Psoas muscle (tissue), 7 donors: ENCODE measurements at regions not wholly inside any gene's neighbourhood (a gene's known extent, or its start where the extent isn't known, plus 50 kb on each side); places are given as distances from the start of the nearest gene placed in this dataset.
A peak's percentile ranks its signal among the peaks of the same experiment; 100 is the strongest.

Experiments used
- ATAC-seq, 4 donors: fragments of 200-7000 bp; cut with Tn5 transposase; one replicate each; pipeline ENCODE4 v1.9.1; 2020; ENCODE audit warnings: moderate library complexity in 3 of 4, mild to moderate bottlenecking in 2 of 4
- DNase-seq, 2 donors: peaks; one replicate each; pipeline ENCODE4 v3.0.0-alpha.2; 2020
- H3K27ac ChIP-seq: fragments of 200-600 bp; one replicate; pipeline ENCODE4 v1.8.0; 2022
- H3K27me3 ChIP-seq, 3 donors: fragments of 200-600 bp in 1 of 3; one replicate each; pipeline versions ENCODE4 v1.6.1 to v1.8.0; 2013 to 2022; ENCODE audit warnings: low read length in 2 of 3, mild to moderate bottlenecking in 2 of 3, moderate library complexity in 1 of 3; ENCODE audit not compliant: insufficient read depth in 3 of 3
- H3K36me3 ChIP-seq, 2 donors: fragments of 200-600 bp in 1 of 2; one replicate each; pipeline versions ENCODE4 v1.6.1 to v1.8.0; 2013 to 2022; ENCODE audit warnings: low read depth in 1 of 2, mild to moderate bottlenecking in 1 of 2, moderate library complexity in 1 of 2; ENCODE audit not compliant: insufficient read depth in 1 of 2
- H3K4me1 ChIP-seq: fragments of 200-600 bp; one replicate; pipeline ENCODE4 v1.8.0; 2022
- H3K4me3 ChIP-seq: fragments of 200-600 bp; one replicate; pipeline ENCODE4 v1.8.0; 2022; ENCODE audit warnings: mild to moderate bottlenecking
- H3K9me3 ChIP-seq: fragments of 200-600 bp; one replicate; pipeline ENCODE4 v1.8.0; 2022
- CTCF ChIP-seq: fragments of 200-600 bp; IDR thresholded peaks from one replicate; pipeline ENCODE4 v1.8.0; 2022; ENCODE audit warnings: antibody characterized with exemption
- WGBS, 3 donors: extraction: QIAGEN DNeasy Blood & Tissue Kit; methylation state at CpG; one replicate each; pipeline versions ENCODE4 v1.1.6 to v1.1.7; 2013; 5-methylcytosine and 5-hydroxymethylcytosine counted together
- intact Hi-C, 2 donors: fragments of 100-400 bp; cut with DNase I; formaldehyde crosslinking; loops; one replicate each; pipeline versions ENCODE4 v1.11.0 to v1.14.2; 2022
- donor health status: healthy with polysubstance abuse.
- donor health status: DM: no; HTN: no; CAD: no; lungs with moderate emphysema.
- donor health status: Bipolar disorder and iron deficiency.
- donor health status: healthy.
- donor health status: DM: yes; HTN: yes; CAD: no.
- donor health status: DM: no; HTN: no; CAD: no.
- donor health status: DM: yes; HTN: yes; CAD: no.

- Histone ChIP-seq H3K9me3 (no peaks in the 10 kb centered on the region), H3K4me3 (no peak overlapping the region), H3K4me1 (no peaks in the 10 kb centered on the region), H3K27ac (no peak overlapping the region), H3K27me3 (peaks cover 0 to 12% (median 11%) of the 10 kb centered on the region in 3 donors), H3K36me3 (no peaks in the 10 kb centered on the region)
- ATAC-seq (no peak), DNase-seq (peak in 1 of 2 donors; percentile 42)
- 74 to 76% (median 76%) methylated on average over 19 to 20 of the region's 20 CpGs for WGBS, 3 donors
- no peak for TF ChIP-seq CTCF
- intact Hi-C loops, result no loop called here
These were observed 215.4 kb upstream of the C14orf180 start for GRCh38 chr14:104363891-104364760.

GRCh38 chr14:104364830-104365229 is 214.7 kb upstream of the C14orf180 start:
- Histone ChIP-seq H3K27me3 (peaks cover 0 to 12% (median 11%) of the 10 kb centered on the region in 3 donors), H3K4me1 (no peaks in the 10 kb centered on the region), H3K36me3 (no peaks in the 10 kb centered on the region), H3K27ac (no peak overlapping the region), H3K4me3 (no peak overlapping the region), H3K9me3 (no peaks in the 10 kb centered on the region)
- WGBS, 3 donors, result 75 to 82% (median 78%) methylated on average over 10 of the region's 10 CpGs
- intact Hi-C loops, result no loop called here
- no peak for DNase-seq
- TF ChIP-seq CTCF, result no peak
- ATAC-seq, result no peak

DNA sequence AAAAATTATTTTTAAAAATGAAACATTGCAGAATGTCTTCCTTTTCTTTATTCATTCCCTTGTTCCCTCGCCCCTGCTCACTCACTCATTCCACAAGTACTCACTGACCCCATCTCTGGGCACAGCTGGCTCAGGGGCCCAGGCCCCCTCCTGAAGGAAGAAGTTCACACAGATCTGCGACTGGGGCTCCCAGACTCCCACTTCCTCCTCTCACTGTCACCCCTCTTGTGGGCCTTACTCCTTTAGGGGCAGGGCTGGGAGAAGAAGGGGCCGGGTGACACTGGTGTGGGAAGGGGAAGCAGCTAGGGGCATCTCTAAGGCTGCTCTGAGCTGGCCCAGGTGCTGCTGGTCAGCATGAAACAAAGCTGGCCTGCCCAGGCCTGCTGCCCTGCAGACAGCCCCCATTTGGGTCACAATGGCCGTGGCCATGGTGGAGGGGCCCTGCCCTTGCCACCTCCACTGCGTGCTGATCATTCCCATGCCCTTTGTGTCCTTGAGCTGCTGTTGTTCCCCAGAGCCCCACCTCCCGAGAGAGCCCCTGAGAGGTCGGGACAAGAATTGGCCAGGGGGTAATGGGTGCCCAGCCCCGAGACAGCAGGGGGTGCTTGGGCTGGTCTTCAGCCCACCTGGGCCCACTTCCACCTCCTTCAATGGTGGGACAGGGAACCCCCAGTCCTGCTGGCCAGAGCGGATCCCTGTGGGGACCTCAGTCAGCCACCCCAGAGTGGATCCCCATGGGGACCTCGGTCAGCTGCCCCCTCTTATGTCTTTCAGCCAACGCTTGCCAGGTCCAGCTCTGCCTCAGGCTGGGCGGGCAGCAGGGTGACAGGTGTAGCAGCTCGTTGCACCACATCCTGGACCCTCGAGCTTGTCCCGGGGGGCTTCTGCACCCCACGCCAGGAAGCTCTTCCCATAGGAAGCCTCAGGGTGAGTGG is 212.4 kb upstream of the C14orf180 start:
- ATAC-seq (no peak), DNase-seq (peak in 1 of 2 donors; percentile 18)
- H3K4me1 ChIP-seq, result no peaks in the 10 kb centered on the region
- WGBS, 3 donors, result 74 to 80% (median 79%) methylated on average over 16 of the region's 16 CpGs
- no peak for TF ChIP-seq CTCF
- H3K9me3 ChIP-seq, result no peaks in the 10 kb centered on the region
- H3K36me3 ChIP-seq, result no peaks in the 10 kb centered on the region
- no peak overlapping the region for H3K4me3 ChIP-seq
- intact Hi-C loops, result no loop called here
- peaks cover 0 to 16% (median 12%) of the 10 kb centered on the region in 3 donors for H3K27me3 ChIP-seq
- H3K27ac ChIP-seq, result no peak overlapping the region

GRCh38 chr14:104367866-104368750 is 211.5 kb upstream of the C14orf180 start:
- DNase-seq (peak; percentile 6 to 35), ATAC-seq (no peak)
- H3K27me3 ChIP-seq, result peaks cover 0 to 16% (median 12%) of the 10 kb centered on the region in 3 donors
- intact Hi-C loops, result no loop called here
- no peaks in the 10 kb centered on the region for H3K4me1 ChIP-seq
- no peak overlapping the region for H3K27ac ChIP-seq
- no peaks in the 10 kb centered on the region for H3K36me3 ChIP-seq
- H3K9me3 ChIP-seq, result no peaks in the 10 kb centered on the region
- no peak overlapping the region for H3K4me3 ChIP-seq
- 44 to 59% (median 47%) methylated on average over 36 of the region's 36 CpGs for WGBS, 3 donors
- TF ChIP-seq CTCF, result no peak
